GM18499 (cell line): ENCODE measurements at regions not wholly inside any gene's neighbourhood (a gene's known extent, or its start where the extent isn't known, plus 50 kb on each side); places are given as distances from the start of the nearest gene placed in this dataset.
"Not testable (repeated sequence)": the region's sequence is repeated elsewhere in the genome, so short reads cannot be mapped to it uniquely, and the experiment has no call there.

Experiments
- ATAC-seq: cut with Tn5 transposase; IDR thresholded peaks from one replicate; pipeline ENCODE4 v1.9.1; 2021; ENCODE audit warnings: moderate number of reproducible peaks; ENCODE audit not compliant: insufficient read depth, unreplicated experiment

DNA sequence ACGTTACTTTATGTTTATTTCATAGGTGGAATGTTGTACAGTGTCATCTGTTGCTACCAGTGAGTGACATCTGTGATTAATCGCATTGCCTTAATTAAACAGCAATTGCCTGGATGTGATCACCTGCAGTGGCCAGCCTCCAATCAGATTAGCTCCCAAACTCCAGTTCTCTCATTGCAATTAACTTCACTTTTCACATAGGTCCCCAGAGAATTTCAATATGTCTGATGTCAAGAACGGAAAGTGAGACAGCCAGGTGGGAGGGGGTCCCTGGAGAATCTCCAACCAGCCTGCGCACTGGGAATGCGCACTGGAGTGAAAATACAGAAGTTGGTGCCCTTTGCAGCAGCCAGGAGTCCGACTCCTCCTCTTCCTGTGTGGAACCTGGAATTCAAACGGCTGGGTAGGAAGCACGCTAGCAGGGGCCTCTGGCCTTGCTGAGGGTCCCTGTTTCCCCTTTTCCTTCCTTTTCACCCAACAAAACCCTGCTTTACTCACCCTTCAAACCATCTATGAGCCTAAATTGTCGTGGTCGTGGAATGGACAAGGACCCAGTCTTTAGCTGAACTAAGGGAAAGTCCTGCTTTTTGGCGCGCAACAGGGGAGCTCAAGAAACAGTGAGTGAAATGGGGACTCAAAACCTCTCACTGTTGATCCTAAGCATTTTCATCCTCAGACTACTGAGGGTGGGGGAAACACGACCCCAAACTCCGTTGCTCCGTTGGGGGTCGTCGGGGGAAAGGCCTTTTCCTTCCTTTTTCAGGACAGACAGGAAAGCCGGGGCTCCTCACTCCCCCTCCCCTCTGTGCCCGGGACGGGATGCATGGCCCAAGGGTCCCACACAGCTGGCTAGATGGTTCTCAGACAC, 1355.5 kb upstream of the LRRTM3 start:
- ATAC-seq, result no peak

DNA sequence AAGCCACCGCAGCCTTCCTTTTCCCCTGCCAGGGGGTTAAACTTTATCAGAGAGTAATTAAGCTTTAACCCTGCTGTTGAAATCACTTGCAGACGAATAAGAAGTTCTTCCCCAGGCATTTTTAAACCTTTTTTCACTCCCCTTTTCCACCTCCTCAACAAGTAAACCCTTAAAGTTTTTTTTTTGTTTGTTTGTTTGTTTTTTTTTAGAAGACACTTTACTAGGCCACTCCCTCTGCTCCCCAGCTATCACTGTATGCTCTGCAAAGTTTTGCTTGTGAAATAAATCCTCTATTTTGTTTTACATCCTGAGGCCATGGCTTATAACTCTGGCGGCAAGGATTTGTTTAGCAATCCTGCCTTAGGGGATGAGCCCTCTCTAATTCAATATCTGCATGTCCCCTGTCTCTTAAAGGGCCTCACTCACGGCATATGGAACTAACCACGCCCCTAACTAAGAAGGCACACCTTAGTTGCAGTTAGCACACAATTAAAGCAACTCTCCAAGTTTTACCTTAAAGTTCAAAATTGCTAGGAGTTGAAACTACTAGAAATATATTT, 1354.7 kb upstream of the LRRTM3 start:
- ATAC-seq, result no peak

DNA sequence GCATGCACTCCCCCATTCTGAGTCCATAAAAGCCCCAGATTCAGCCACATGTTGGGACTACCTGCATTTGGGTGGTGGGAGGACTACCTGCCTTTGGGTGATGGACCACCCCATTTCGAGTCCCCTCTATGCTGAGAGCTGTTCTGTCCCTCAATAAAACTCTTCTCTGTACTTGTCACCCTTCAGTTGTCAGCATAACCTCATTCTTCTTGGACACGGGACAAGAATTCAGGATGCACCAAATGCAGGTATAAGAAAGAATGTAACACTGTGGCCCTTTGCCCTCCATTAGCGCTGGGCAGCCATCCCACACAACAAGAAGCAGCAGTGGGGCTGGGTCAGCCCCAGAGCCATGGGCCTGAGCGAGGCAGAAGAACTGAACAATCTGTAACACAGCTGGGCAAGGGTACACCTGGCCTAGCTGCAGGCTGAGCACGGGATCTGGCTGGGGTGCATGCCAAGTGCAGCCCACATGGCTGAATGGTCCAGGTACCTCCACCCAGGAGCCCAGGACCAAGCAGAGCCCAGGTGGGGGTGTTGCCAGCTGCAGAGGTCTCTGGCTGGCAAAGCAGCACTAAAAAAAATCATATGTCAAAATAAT, 1344.3 kb upstream of the LRRTM3 start:
- no peak for ATAC-seq

DNA sequence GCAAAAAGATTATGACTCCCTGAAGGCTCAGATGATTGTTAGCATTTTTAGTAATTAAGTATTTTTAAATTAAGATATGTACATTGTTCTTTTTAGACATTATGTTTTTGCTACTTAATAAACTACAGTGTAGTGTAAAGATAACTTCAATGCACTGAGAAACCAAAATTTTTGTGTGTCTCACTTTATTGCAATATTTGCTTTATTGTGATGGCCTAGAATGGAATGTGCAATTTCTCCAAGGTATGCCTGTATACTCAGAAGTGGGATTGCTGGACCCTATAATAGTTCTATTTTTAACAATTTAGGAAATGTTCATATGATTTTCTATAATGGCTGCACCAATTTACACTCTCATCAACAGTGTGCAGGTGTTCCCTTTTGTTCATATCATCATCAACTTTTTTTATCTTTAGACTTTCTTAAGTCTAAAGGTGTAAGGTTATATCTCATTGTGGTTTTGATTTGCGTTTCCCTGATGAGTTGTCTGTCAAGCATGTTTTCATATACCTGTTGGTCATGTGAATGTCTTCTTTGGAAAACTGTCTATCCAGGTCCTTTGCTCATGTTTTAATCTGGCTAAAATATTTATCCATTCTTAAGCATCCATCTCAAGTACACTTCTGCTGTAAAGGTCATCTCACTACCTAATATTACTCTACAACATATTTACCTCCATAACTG, 1323.5 kb upstream of the LRRTM3 start:
- ATAC-seq, result no peak

DNA sequence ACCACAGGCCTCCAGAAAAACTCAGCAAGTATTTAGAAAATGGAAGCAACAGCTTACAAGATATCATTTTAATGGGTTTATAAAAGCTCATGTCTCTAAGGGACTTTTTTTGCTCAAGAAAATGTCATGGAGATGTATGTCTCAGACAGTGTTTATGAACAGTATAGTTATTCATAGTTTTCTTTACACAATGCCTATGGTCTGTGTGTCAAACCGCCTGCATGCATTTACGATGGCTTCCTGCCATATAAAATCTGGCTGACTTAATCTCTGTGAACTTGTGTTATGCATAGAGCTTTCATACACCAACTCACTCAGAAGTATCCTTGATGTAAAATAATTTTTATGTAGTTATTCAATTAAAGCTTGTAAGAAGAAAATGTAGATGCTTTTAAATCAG, 1314.2 kb upstream of the LRRTM3 start:
- ATAC-seq, result no peak

DNA sequence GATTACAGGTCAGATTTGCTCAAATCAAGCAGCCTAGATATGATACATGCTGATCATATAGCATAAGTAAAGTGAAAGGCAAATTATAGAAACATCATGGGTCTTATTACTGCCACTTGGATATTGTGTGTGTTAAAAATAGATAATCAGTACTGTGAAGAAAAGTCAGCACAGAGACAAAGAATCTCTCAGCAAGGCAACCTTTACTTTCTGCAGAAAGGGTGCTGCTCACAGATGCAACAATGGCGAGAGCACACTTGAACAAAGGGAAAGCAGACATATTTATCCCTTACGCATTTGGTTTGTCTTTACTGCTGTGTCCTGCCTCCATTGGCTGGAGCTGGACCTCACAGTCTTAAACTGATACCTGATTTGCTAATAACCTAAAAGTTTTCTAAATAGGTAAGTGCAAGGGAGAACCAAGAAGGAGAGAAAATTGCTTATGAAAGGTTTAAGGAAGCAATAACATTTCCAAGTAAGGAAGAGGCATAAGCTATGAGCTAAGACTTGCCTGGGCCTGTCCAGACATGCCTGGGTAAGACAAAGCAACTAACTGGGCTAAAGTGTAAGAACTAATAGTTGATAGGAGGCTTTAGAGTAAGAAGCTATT, 1310.8 kb upstream of the LRRTM3 start:
- ATAC-seq, result no peak

DNA sequence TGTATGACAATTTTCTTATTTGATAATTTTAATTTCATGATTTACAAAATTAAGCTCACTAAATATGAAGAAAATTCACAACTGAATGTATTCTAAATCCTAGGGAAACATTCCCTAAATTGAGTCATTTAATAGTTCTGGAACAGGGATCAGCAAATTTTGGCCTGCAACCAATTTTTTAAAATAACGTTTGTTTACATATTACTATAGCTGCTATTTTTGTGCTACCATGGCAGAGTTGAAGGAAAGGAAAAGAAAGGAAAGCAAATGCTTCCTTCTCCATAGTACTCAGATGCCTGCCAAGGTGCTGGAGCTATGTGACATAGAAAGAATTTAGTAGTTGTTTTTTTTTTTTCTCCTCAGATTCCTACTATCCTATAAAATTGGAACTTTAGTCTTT, 1307.7 kb upstream of the LRRTM3 start:
- ATAC-seq, result no peak

DNA sequence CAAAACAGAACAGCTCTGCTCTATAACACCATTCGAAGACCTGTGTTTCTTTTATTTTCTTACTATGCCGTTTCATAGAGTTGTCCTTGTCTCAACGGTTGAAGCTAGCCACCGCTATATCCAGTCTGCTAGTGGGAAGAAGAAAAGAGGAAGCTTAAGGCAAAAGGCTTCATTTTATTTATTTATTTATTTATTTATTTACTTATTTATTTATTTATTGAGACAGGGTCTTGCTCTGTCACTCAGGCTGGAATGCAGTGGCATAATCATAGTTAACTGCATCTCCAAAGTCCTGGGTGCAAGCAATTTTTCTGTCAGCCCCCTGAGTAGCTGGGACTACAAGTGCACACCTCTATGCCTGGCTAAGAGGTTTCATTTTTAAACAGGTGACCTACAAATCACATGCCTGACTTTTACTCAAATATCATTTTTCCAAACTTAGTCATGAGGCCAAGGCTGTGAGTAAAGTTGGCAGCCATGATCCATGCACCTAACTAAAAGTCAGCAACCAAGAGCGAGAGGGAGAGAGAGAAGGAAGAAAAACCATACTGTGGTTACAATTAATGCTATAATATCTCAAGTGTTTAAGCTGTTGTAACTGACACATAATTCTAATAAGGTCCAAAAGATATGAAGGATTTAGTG, 1305.3 kb upstream of the LRRTM3 start:
- ATAC-seq, result no peak

DNA sequence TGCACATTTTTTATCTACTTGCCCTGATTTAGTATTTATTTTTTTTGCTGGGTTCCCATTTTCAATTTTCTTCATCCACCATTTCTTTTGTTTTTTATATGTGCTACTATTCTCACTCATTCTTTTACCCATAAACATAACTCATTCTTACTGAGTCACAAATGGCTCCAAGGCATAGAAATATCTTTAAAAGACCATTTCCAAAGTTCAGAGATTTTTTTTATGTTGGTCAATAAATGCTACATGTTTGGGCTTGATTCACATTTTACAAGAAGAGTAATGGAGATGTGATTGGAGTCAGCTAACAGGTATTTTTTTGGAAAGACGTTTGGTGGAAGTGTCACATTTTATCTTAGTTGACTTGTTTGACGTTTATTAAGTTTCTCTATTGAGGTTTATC, 1303.2 kb upstream of the LRRTM3 start:
- ATAC-seq, result no peak

DNA sequence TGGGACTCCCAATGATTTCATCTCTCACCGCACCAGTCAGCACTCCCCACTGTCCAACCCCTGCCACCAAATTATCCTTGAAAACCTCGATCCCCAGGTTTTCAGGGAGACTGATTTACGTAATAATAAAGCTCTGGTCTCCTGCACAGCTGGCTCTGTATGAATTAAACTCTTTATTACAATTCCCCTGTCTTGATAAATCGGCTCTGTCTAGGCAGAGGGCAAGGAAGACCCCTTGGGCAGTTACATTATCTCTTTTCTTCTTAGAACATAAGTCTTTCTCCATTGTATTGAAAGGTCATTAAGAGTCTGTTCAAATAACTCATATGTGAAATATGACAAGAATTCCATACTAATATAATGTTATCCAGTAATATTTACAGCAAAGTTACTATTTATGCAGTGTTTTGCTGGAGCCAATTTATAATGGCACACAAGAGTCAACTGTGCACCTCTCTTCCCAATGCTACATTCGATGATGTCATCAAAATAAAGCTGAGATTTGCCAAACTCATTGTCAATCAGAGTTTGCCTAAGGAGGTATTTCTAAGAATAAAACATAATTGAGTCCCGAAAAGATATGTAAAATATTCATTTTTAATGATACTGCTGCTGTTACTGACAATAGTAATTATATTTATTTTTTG, 1297.2 kb upstream of the LRRTM3 start:
- no peak for ATAC-seq

DNA sequence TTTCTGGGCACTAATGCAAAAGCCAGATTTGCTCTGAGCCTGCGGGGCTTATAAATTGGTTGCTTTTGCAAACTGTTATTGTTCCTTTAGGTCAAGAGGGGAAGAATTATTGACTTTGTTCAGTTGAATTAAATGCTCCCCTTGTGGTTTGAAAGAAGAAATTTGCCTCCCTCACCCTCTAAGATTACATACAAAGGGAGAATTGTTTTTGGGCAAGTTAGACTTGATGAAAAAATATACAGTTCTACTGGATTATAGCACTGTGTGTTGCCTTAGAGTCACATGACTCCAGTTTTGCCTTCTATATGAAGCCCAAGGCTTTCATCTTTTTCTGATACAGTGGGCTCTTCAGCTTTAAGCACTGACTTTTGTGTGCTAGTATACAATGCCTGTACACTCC, 1265.8 kb upstream of the LRRTM3 start:
- ATAC-seq, result no peak

DNA sequence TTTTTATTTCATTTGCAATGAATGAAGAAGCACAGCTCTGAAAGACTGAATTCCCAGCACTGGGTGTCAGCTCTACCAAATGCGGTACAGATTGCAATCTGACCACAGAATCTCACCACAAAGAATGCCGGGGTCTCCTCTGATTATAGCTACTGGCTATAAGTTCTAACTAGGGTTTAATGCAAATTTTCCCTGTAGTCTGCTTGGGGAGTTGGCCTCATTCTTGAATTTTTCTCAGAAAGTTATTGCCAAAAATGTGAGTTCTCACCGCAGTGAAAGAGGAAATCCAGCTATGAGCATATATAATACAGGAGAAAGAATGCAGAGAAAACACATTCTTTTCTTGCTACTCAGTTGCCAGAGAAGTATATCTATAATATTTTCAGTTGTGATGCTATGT, 1255.7 kb upstream of the LRRTM3 start:
- no peak for ATAC-seq

DNA sequence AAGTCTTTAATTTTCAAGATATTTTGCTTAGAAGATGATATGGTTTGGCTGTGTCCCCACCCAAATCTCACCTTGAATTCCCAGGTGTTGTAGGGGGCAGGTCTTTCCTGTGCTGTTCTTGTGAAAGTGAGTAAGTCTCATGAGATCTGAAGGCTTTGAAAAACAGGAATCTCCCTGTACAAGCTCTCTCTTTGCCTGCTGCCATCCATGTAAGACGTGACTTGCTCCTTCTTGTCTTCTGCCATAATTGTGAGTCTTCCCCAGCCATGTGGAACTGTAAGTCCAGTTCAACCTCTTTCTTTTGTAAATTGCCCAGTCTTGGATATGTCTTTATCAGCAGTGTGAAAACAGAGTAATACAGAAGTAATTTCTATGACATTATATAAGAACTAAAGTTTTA, 1255.2 kb upstream of the LRRTM3 start:
- ATAC-seq, result not testable (repeated sequence)

DNA sequence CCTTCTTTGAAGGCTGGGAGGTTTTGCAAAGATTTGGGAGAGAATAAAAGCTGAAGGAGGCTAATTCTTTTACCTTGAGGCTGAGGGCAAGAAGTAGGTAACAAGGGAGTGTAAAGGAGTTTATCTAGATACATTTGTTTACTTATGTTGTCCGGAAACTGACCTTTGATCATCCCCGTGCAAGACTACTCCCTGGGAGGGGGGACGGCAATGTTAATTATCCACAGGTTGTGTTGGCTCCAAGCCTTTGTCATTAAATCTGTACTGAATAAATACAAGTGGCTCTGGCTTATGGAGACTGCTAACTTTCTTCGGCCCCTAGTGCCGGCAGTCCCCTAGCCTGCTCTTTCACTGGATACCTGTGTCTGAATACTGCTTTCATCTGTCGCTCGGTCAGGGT, 1250.6 kb upstream of the LRRTM3 start:
- no peak for ATAC-seq

DNA sequence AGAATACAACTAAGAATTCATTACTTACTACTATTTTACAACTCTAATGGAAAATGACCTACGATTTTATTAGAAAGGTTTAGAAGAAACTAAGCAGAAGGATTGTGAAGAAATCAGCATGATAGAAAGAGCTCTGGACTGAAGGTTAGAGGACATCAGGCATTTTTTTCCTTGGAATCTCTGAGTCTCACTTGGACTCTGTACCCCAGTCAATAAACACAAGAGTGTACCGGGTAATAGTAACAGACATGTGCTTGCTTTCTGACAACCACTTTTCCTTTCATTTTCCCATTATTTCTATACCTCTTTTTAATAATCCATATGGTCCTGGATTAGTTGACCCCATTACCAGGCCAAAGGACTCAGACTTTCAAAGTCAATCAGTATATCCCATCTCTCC, 1240.9 kb upstream of the LRRTM3 start:
- no peak for ATAC-seq

DNA sequence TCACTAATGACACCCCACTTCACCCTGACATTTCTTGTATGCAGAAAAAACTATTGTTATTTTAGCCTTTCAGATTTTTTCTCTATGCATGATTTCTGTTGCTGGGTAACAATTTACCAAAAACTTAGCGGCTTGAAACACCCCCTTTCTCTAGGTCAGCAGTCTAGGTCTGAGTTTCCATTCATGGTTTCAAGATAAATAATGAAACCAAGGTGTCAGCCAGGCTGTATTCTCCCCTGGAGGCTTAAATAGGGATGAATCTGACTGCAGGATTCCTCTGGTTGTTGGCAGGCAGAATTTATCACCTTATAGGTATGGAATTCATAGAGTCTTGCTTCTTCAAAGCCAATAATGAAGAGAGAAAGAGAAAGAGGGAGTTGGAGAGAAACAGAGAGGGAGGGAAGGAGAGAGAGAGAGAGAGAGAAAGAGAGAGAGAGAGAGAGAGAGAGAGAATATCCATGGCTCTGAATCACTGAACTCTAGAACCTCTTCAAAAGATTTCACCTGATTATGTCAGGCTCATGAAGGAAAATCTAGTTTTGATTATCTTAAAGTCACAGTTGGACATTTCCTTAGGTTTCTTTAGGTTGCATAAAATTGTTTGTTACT, 1224.6 kb upstream of the LRRTM3 start:
- ATAC-seq, result no peak

DNA sequence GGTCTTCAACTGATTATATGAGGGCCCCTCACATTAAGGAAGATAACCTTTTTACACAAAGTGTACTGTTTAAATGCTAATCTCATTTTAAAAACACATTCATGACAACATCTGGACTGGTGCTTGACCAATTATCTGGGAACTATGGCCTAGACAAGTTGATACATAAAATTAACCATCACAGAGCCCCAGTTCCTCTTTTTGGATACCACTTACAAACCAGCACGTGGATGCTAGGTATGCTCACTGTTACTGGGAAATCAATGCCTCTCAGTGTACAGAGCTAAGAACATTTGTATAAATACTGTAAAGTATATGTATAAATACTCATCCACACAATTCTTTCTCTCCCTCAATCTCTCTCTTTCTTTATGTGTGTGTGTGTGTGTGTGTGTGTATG, 1217.8 kb upstream of the LRRTM3 start:
- no peak for ATAC-seq

DNA sequence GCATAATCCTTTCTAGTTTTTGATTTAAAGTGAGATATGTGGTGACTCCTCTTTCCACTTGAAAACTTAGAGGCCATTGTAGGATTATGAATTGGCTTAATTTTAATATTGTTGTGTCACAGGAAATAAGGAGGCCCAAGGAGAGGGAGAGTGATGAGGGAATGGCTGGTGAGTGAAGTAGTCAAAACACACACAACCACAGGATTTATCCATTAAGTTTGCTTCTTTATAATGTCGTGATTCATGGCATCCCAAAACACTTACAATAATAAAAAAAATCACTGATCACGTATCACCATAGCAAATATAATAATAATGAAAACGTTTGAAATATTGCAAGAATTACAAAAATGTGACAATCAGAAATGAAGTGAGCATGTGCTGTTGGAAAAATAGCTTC, 1215.5 kb upstream of the LRRTM3 start:
- ATAC-seq, result no peak

DNA sequence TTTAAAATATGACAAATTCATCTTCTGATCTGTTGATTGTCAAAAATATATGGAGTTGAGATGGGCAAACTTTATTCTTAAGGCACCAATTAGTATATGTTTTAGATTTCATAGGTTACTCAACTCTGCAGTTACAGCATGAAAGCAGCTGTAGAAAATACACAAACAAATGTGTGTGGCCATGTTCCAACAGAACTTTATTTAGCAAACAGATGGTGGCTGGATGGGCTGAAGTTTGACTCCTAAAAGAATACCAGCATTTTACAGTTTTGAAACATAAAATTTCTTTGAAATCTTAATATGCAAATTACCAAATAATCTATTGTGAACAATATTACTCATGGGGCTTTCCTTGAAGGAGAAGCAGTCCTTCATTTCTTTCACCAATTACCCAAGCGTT, 1206.0 kb upstream of the LRRTM3 start:
- no peak for ATAC-seq
